HEK293T (cell line): ENCODE measurements at regions not wholly inside any gene's neighbourhood (a gene's known extent, or its start where the extent isn't known, plus 50 kb on each side); places are given as distances from the start of the nearest gene placed in this dataset.

Source experiments
- CTBP1 ChIP-seq: fragments of 450-650 bp; IDR thresholded peaks from 2 replicates; pipeline ENCODE4 v1.6.1; 2016; ENCODE audit warnings: borderline replicate concordance
- FOXK2 ChIP-seq: fragments of 450-650 bp; IDR thresholded peaks from 2 replicates; pipeline ENCODE4 v1.6.1; 2016; ENCODE audit warnings: mild to moderate bottlenecking
- SP1 ChIP-seq: fragments of 450-650 bp; IDR thresholded peaks from 2 replicates; pipeline ENCODE4 v1.6.1; 2017
- SUZ12 ChIP-seq: fragments of 450-650 bp; IDR thresholded peaks from 2 replicates; pipeline ENCODE4 v1.6.1; 2016; ENCODE audit warnings: mild to moderate bottlenecking
- TARDBP ChIP-seq: fragments of 450-650 bp; IDR thresholded peaks from 2 replicates; pipeline ENCODE4 v1.6.1; 2016

DNA sequence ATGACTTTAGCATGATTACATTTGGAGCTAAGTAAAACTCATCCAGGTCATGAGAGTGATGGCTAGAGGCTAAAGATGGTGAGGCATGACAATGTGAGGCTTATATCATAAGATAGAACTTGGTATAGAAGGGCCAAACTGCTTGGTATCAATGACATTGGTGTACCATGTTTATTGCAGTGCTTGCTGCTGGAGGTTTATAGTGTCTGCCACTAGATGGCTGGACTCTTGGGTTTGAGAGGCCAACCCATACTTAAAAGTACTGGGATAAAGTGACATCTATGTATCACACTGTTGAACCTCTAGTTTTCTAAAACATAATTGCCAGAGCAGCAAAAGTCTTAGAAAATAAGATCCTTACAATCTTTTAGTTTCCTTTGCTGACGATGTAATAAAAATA lies 83.0 kb upstream of the TACR3 start:
- TF ChIP-seq SP1, result no peak
- no peak for TF ChIP-seq CTBP1
- TF ChIP-seq FOXK2, result no peak
- TF ChIP-seq SUZ12, result no peak
- TF ChIP-seq TARDBP, result no peak
